ENCODE measurements at regions not wholly inside any gene's neighbourhood (a gene's known extent, or its start where the extent isn't known, plus 50 kb on each side); places are given as distances from the start of the nearest gene placed in this dataset.

GRCh38 chr3:72086743-72087087 is 301.8 kb upstream of the PROK2 start:
- no peak for TF ChIP-seq CTCF (IDR thresholded peaks at IDR 0.05)
- no peak for TF ChIP-seq POLR2A (IDR thresholded peaks at IDR 0.05)
- TF ChIP-seq POLR2AphosphoS5 (IDR thresholded peaks at IDR 0.05; ENCODE audit: insufficient read depth in 1 of 2, low read depth in 1 of 2), result no peak

Measured in vagina (tissue), 2 donors.